Neural crest cell (in vitro differentiated cells): ENCODE measurements at regions not wholly inside any gene's neighbourhood (a gene's known extent, or its start where the extent isn't known, plus 50 kb on each side); places are given as distances from the start of the nearest gene placed in this dataset.
A peak's percentile ranks its signal among the peaks of the same experiment; 100 is the strongest.

ENCODE experiments used
- DNase-seq: peaks from one replicate; pipeline ENCODE4 v3.0.0; 2021; ENCODE audit warnings: low read depth, mixed read lengths, low spot score
- H3K27ac Mint-ChIP-seq: one replicate; pipeline ENCODE4 v1.8.0; 2021; ENCODE audit warnings: mild to moderate bottlenecking, mixed read lengths; ENCODE audit not compliant: unreplicated experiment
- H3K27me3 Mint-ChIP-seq: 2 replicates; pipeline ENCODE4 v1.8.0; 2021; ENCODE audit warnings: low read depth, mild to moderate bottlenecking, mixed read lengths
- H3K36me3 Mint-ChIP-seq: 2 replicates; pipeline ENCODE4 v1.8.0; 2021; ENCODE audit warnings: low read depth, mild to moderate bottlenecking, mixed read lengths
- H3K4me1 Mint-ChIP-seq: 2 replicates; pipeline ENCODE4 v1.8.0; 2021; ENCODE audit warnings: mixed read lengths
- H3K4me3 Mint-ChIP-seq: one replicate; pipeline ENCODE4 v1.8.0; 2021; ENCODE audit warnings: mild to moderate bottlenecking, mixed read lengths
- H3K9me3 Mint-ChIP-seq: 2 replicates; pipeline ENCODE4 v1.8.0; 2021; ENCODE audit warnings: mixed read lengths
- TF ChIP-seq, protein P1 (sequence below): fragments of 200-600 bp; sonication (generic); conservative IDR thresholded peaks from 2 replicates; pipeline ENCODE4 v1.5.0; 2021; ENCODE audit warnings: antibody characterized with exemption, mild to moderate bottlenecking

DNA sequence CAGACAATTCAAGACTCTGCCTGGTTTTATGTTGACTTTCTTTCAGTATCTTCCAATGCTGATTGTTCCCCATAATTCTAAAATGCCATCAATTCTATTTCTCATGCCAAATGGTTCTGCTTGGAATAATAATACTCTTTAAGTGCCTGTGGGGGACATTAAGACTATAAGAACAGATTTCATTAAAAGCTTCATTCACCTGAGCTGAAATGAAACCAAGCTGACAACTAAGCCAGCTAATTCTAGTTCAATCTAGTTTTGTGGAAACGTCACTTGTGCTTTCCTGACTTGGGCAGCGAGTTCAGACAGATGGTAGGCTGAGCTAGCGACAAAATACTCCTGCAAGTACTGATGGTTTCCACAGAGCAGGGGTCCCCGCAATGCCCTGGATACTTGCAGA lies 491.1 kb upstream of the RAB6C start:
- TF ChIP-seq, protein P1, sequence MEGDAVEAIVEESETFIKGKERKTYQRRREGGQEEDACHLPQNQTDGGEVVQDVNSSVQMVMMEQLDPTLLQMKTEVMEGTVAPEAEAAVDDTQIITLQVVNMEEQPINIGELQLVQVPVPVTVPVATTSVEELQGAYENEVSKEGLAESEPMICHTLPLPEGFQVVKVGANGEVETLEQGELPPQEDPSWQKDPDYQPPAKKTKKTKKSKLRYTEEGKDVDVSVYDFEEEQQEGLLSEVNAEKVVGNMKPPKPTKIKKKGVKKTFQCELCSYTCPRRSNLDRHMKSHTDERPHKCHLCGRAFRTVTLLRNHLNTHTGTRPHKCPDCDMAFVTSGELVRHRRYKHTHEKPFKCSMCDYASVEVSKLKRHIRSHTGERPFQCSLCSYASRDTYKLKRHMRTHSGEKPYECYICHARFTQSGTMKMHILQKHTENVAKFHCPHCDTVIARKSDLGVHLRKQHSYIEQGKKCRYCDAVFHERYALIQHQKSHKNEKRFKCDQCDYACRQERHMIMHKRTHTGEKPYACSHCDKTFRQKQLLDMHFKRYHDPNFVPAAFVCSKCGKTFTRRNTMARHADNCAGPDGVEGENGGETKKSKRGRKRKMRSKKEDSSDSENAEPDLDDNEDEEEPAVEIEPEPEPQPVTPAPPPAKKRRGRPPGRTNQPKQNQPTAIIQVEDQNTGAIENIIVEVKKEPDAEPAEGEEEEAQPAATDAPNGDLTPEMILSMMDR, result no peak
- H3K27ac Mint-ChIP-seq, result no peak overlapping the region

DNA sequence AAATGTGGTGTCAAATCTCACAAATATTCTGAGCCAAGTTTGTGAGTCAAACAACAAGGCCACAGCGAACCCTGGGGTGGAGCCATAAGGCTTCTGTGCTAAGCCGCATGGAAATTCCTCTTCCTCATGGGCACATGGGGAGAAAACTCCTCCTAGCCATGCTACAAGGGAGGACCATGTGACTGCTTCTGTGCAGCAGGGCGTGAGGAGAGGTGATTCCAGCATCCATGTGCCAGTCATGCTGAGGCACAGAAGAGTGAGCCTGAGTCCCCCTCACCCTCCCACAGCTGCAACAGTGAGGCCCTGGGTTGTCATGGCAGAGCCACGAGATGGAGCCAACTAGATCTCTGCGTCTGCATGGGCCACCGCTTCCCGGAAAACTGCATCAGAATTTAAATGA lies 488.8 kb upstream of the RAB6C start:
- Mint-ChIP-seq H3K36me3 (no peaks in the 10 kb centered on the region), H3K4me1 (peaks cover 9% of the 10 kb centered on the region), H3K27me3 (no peaks in the 10 kb centered on the region), H3K4me3 (no peak overlapping the region), H3K9me3 (peaks cover 5% of the 10 kb centered on the region), H3K27ac (no peak overlapping the region)
- no peak for DNase-seq
- TF ChIP-seq, protein P1, result no peak

More for the DNA sequence above, 491.1 kb upstream of the RAB6C start:
- no peak for DNase-seq
- peaks cover 18% of the 10 kb centered on the region for H3K4me1 Mint-ChIP-seq
- H3K4me3 Mint-ChIP-seq, result no peak overlapping the region
- H3K36me3 Mint-ChIP-seq, result no peaks in the 10 kb centered on the region
- H3K9me3 Mint-ChIP-seq, result peaks cover 10% of the 10 kb centered on the region
- no peaks in the 10 kb centered on the region for H3K27me3 Mint-ChIP-seq

DNA sequence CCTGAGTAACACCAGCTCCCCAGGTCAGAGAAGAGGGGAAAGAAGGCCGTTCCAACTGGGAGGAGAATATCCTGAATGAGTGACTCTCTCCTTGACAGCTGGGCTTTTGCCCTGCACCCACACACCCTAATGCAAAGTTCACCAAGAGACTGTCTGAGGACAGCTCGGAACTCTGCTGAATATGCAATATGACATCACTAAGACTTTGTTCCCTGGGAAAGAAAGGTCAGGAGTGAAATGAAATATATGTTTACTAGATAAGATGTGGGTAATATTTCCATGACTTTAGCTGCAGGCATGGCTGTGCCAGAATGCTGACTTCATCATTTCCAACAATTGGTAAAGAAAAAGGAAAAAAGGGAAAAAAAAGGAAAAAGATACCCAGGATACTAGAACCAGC lies 488.2 kb upstream of the RAB6C start:
- TF ChIP-seq, protein P1, result no peak
- no peak for DNase-seq
- no peak overlapping the region for H3K27ac Mint-ChIP-seq

DNA sequence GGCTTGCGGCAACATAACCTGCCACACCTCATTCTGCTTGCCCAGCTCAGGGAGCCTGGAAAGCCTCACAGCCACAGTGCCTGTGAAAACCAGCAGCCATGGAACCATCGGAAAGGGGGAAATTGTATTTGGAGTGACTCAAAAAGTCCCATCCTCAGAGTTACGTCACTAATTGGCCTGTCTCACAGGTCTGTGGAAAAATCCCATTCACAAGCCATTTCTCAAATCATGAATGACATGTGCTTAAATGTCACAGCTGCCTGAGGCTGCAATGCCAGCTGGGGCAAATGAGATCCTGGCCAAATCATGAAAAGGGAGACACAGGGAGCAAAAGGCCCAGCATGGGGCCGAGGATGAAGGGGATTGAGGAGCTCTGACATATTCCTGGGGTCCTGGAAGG lies 486.9 kb upstream of the RAB6C start:
- H3K4me1 Mint-ChIP-seq, result no peaks in the 10 kb centered on the region
- TF ChIP-seq, protein P1, result no peak
- H3K4me3 Mint-ChIP-seq, result no peak overlapping the region
- no peak for DNase-seq
- peak overlapping the region; percentile 60 for H3K27ac Mint-ChIP-seq
- no peaks in the 10 kb centered on the region for H3K36me3 Mint-ChIP-seq
- H3K27me3 Mint-ChIP-seq, result no peaks in the 10 kb centered on the region
- H3K9me3 Mint-ChIP-seq, result no peaks in the 10 kb centered on the region

More for the DNA sequence above, 488.2 kb upstream of the RAB6C start:
- Mint-ChIP-seq H3K4me3 (no peak overlapping the region), H3K27me3 (no peaks in the 10 kb centered on the region), H3K36me3 (no peaks in the 10 kb centered on the region), H3K9me3 (peaks cover 5% of the 10 kb centered on the region), H3K4me1 (peaks cover 3% of the 10 kb centered on the region)

DNA sequence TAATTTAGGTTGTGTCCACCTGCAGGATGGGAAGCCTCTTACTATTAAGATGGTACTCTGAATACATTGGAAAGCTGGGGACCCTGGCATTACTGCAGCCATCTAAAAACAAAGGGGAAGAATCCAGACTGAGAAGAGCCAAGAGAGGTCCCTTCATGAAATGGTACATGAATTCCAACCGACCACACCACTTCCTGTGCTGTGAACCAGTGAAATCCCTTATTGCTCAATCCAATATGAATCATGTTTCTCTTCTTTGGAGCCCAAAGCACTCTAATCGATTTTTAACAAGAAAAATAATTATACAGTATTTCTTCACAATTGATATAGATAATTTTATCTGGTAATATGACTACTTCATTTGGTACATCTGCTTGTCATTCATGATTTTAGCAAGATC lies 479.7 kb upstream of the RAB6C start:
- Mint-ChIP-seq H3K27me3 (peaks cover 14% of the 10 kb centered on the region), H3K36me3 (no peaks in the 10 kb centered on the region), H3K27ac (no peak overlapping the region), H3K4me3 (no peak overlapping the region), H3K4me1 (no peaks in the 10 kb centered on the region), H3K9me3 (no peaks in the 10 kb centered on the region)
- TF ChIP-seq, protein P1, result no peak
- no peak for DNase-seq

DNA sequence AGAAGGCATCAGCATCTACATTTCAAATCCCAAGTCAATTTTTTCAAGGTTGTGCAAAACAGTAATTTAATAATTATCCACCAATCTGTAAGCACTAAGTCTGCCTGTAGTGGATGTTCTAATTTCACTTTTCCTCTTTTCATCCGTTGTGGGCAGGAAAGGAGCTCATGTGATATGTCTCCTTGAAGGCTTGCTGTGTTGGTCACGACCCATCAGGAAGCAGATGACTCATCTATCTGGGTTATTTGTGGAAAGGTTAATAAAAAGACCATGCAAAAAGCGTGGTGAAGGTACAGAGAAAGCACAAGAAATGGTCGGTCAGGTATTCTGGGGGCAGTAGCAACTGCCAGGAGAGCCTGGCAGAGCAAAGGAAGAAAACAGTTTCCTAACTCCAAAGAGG lies 476.7 kb upstream of the RAB6C start:
- DNase-seq, result no peak

More for the DNA sequence above, 476.7 kb upstream of the RAB6C start:
- no peaks in the 10 kb centered on the region for H3K9me3 Mint-ChIP-seq
- H3K4me3 Mint-ChIP-seq, result no peak overlapping the region
- peaks cover 17% of the 10 kb centered on the region for H3K27me3 Mint-ChIP-seq
- H3K27ac Mint-ChIP-seq, result no peak overlapping the region
- TF ChIP-seq, protein P1, result no peak
- no peaks in the 10 kb centered on the region for H3K36me3 Mint-ChIP-seq
- no peaks in the 10 kb centered on the region for H3K4me1 Mint-ChIP-seq
